GM10266 (cell line): ENCODE measurements at regions not wholly inside any gene's neighbourhood (a gene's known extent, or its start where the extent isn't known, plus 50 kb on each side); places are given as distances from the start of the nearest gene placed in this dataset.

Experiments
- DNase-seq: peaks from one replicate; pipeline ENCODE4 v3.0.0; 2012; ENCODE audit errors: extremely low spot score
- CTCF ChIP-seq: IDR thresholded peaks from 2 replicates; pipeline ENCODE4 v1.5.1; 2012; ENCODE audit warnings: mild to moderate bottlenecking, low read depth; ENCODE audit not compliant: control insufficient read depth, insufficient read depth; ENCODE audit errors: missing control alignments

GRCh38 chr2:107473150-107473549 lies 353.5 kb upstream of the RGPD4 start:
- TF ChIP-seq CTCF, result no peak
- no peak for DNase-seq

DNA sequence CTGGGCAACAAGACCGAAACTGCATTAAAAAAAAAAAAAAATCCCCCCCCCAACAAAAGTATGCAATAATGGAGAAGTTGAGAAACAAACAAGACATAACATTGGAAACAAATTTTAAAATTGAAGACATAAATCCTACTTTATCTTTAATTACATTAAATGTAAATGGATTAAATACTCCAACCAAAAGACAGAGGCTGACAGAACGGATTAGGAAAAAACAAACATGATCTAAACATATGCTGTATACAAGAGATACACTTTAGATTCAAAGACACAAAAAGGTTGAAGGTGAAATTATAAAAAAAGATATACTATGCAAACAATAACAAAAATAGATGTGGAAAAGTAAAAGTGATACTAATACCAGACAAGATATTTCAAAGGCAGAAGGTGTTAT lies 350.8 kb upstream of the RGPD4 start:
- TF ChIP-seq CTCF, result no peak
- no peak for DNase-seq

DNA sequence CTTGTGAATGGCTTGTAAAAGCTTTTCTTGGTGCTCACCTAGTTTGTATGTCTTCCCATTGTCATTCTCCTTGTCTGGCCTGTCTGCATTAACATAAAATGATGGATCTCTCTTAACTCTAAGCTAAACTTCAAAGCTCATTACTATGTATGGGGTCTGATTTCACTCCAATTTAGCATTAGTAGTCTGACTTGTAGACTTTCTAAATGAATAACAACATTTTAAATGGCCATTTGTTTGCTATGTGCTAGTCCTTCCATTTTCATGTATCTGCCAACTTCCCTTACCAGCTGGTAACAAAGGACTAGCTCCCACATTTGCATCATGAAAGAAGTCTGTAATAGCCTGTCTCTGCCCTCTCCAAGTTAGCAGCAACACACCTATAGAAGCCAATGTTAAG lies 324.2 kb upstream of the RGPD4 start:
- no peak for DNase-seq
- no peak for TF ChIP-seq CTCF

DNA sequence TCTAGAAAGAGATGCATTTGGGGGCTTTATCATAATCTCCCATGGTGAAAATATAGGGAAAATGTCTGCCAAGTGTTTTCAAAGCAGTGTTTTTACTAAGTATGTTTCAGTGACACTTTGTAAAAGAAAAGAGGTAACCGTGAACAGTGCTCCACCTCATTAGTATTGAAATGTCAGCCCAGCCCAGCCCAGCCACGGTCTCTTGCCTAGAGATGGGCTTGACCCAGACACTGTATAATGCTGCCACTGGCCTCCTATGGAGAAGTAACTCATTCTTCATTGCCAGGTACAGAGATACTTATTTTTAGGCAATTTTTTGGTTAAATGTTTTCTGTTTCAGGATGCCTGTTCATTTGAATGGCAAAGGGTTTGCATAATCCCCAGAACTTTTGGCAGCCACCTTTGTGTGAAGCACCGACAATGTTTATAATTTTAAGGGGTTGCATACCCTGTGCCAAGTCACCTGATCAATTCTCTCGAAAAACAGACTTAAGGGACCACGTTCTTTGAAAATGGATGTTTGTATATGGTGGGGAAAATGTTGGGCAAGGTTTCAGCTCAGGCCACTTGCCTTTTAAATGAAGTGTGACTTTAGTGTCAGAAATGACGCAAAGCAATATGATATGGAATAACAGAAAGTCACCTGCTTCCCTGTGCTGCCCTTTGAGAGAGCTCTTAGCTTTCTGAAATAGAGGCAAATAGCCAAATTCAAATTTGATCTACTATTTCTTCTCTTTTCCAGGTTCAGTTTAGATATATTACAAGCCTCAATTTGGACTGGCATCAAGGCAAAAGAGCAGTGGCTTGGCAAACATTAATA lies 314.5 kb upstream of the RGPD4 start:
- no peak for TF ChIP-seq CTCF
- DNase-seq, result no peak

DNA sequence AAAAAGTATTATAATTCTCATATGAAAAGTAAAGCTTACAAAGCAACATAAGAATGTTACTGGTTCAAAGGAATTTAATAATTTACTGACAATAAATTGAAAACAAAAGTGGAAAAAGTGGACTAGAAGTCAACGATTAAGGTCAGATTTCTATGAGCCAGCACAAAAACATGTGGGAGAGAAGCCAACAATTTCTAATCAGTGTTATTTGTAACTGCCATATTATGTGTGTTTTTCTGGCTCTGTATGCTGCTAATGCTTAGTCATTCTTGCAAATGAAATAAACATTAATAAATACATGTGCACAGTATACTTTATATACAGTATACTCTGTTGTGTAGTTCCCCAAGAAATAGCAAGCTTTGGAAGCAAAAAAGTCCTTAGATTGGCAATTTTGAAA lies 301.3 kb upstream of the RGPD4 start:
- DNase-seq, result no peak
- no peak for TF ChIP-seq CTCF

DNA sequence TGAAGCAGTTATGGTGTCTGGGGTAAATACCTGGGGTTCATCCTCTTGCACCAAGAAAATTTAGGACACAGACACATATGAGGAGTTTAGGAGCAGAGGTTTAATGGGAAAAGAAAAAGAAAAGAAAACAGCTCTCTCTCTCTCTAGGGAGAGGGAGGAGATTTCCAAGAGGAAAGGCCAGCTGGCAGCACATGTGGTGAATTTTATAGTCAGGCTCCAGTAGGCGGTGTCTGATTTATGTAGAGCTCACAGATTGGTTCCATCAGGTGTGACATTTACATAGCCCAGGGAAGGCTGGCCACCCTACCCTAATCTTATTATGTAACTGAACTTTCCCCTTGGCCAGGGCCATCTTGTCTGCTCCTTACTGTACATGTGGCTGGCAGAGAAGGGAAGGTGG lies 297.5 kb upstream of the RGPD4 start:
- no peak for TF ChIP-seq CTCF
- no peak for DNase-seq

GRCh38 chr2:107530046-107530445 lies 296.6 kb upstream of the RGPD4 start:
- no peak for TF ChIP-seq CTCF
- DNase-seq, result no peak
